RCC 7860 (cell line): ENCODE measurements at regions not wholly inside any gene's neighbourhood (a gene's known extent, or its start where the extent isn't known, plus 50 kb on each side); places are given as distances from the start of the nearest gene placed in this dataset.

Source experiments
- DNase-seq: peaks from one replicate; pipeline ENCODE4 v3.0.0-alpha.2; 2015; ENCODE audit warnings: low spot score
- FAIRE-seq: peaks from 2 replicates; lab custom pipeline; 2012; peaks lifted over from hg19 to GRCh38; lab: Jason Lieb, UNC

DNA sequence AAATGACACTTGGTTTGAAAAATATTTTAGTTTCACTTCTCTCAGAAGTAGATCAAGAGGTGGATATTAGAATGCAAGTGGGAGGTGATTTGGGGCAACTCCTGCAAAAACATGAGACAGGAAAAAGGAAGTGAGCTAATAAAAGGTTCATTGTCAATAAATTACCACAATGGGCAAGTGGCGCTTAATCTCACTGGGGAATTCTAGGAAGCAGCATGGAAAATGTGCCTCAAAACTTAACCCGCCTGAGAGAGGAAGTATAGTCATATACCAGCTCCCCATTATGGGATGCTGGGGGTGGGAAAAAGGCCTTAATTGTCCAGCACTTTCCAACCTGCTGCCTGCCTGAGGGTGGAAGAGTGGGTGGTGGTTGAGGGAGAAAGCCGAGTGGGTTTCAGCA lies 204.1 kb downstream of the ELAVL2 start:
- FAIRE-seq (no peak), DNase-seq (no peak)

DNA sequence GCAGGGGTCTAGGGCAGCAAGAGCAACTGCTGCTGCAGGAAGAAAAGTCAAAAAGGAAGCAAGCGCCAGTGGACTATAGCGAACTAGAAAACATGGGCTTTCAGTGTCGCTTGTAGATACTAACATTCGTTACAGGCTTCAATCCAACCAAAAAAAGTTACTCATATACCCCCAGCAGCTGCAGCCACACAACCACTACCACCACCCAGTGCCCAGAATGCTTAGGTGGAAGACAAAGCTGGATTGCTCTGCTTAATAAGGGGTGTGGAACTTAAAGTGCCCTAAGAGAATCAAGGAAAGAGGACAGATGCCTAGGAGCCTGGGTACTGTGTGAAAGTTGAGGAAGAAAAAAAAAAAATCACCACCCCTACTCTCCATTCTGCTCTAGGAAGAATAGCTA lies 203.6 kb downstream of the ELAVL2 start:
- DNase-seq = no peak
- no peak for FAIRE-seq

GRCh38 chr9:23630488-23630887 lies 195.6 kb downstream of the ELAVL2 start:
- no peak for FAIRE-seq

GRCh38 chr9:23635276-23635675 lies 190.8 kb downstream of the ELAVL2 start:
- peak; percentile 80 for FAIRE-seq
- DNase-seq = peak; percentile 75

More at GRCh38 chr9:23630488-23630887, 195.6 kb downstream of the ELAVL2 start:
- DNase-seq = no peak

DNA sequence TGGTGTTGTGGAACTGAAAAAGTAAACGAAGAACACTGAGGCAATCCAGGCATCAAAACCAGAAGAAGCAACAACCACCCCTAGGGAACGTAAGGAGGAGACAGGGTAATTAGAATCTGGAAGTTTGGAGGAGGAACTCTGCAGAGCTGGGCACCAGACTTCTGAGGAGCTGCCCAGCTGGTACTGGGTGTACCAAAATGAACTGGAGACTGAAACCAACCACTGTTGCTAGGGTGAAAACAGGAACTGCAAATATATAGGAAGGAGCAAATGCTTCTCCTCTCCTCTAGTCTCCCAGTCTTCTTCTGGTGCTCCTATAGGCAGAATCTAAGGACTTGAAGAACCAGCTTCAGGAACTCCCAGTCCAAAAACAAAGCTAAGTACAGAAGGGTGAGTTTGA lies 189.8 kb downstream of the ELAVL2 start:
- FAIRE-seq (no peak), DNase-seq (no peak)

GRCh38 chr9:23638011-23638410 lies 188.0 kb downstream of the ELAVL2 start:
- DNase-seq (peak; percentile 61), FAIRE-seq (no peak)

- DNase-seq (peak; percentile 69), FAIRE-seq (peak; percentile 86)
Measured at GRCh38 chr9:23638837-23639426, 187.1 kb downstream of the ELAVL2 start.
